ENCODE measurements at regions not wholly inside any gene's neighbourhood (a gene's known extent, or its start where the extent isn't known, plus 50 kb on each side); places are given as distances from the start of the nearest gene placed in this dataset.
"Not testable (repeated sequence)": the region's sequence is repeated elsewhere in the genome, so short reads cannot be mapped to it uniquely, and the experiment has no call there.

- DNase-seq (ENCODE audit: low read depth): no peak
These were observed 742.7 kb upstream of the SLC35B3 start for GRCh38 chr6:9178071-9178470.

GRCh38 chr6:9173229-9173628 is 737.9 kb upstream of the SLC35B3 start:
- no peak for DNase-seq (ENCODE audit: low read depth)

GRCh38 chr6:9172096-9172495 is 736.8 kb upstream of the SLC35B3 start:
- DNase-seq (ENCODE audit: low read depth): no peak

GRCh38 chr6:9168669-9169068 is 733.3 kb upstream of the SLC35B3 start:
- no peak for DNase-seq (ENCODE audit: low read depth)

GRCh38 chr6:9161731-9162130 is 726.4 kb upstream of the SLC35B3 start:
- no peak for DNase-seq (ENCODE audit: low read depth)

GRCh38 chr6:9159051-9159450 is 723.7 kb upstream of the SLC35B3 start:
- DNase-seq (ENCODE audit: low read depth): no peak

- no peak for DNase-seq (ENCODE audit: low read depth)
These were observed 720.5 kb upstream of the SLC35B3 start for GRCh38 chr6:9155836-9156235.

GRCh38 chr6:9143140-9143539 is 707.8 kb upstream of the SLC35B3 start:
- DNase-seq (ENCODE audit: low read depth): no peak

GRCh38 chr6:9140951-9141460 is 705.7 kb upstream of the SLC35B3 start:
- no peak for DNase-seq (ENCODE audit: low read depth)

GRCh38 chr6:9140172-9140571 is 704.8 kb upstream of the SLC35B3 start:
- no peak for DNase-seq (ENCODE audit: low read depth)

GRCh38 chr6:9139746-9140145 is 704.4 kb upstream of the SLC35B3 start:
- no peak for DNase-seq (ENCODE audit: low read depth)

GRCh38 chr6:9138936-9139335 is 703.6 kb upstream of the SLC35B3 start:
- no peak for DNase-seq (ENCODE audit: low read depth)

GRCh38 chr6:9136141-9136822 is 700.9 kb upstream of the SLC35B3 start:
- no peak for DNase-seq (ENCODE audit: low read depth)

- DNase-seq (ENCODE audit: low read depth): no peak
These were observed 696.3 kb upstream of the SLC35B3 start for GRCh38 chr6:9131616-9132015.

- DNase-seq (ENCODE audit: low read depth): no peak
These were observed 695.9 kb upstream of the SLC35B3 start for GRCh38 chr6:9131201-9131600.

- no peak for DNase-seq (ENCODE audit: low read depth)
These were observed 693.6 kb upstream of the SLC35B3 start for GRCh38 chr6:9128970-9129369.

- DNase-seq (ENCODE audit: low read depth): no peak
These were observed 691.7 kb upstream of the SLC35B3 start for GRCh38 chr6:9126878-9127560.

- DNase-seq (ENCODE audit: low read depth): not testable (repeated sequence)
These were observed 690.7 kb upstream of the SLC35B3 start for GRCh38 chr6:9126034-9126433.

GRCh38 chr6:9121549-9121948 is 686.2 kb upstream of the SLC35B3 start:
- DNase-seq (ENCODE audit: low read depth): no peak

- DNase-seq (ENCODE audit: low read depth): no peak
These were observed 680.7 kb upstream of the SLC35B3 start for GRCh38 chr6:9116026-9116425.

- DNase-seq (ENCODE audit: low read depth): no peak
These were observed 677.2 kb upstream of the SLC35B3 start for GRCh38 chr6:9112544-9112943.

- no peak for DNase-seq (ENCODE audit: low read depth)
These were observed 668.7 kb upstream of the SLC35B3 start for GRCh38 chr6:9103876-9104521.

GRCh38 chr6:9101920-9102319 is 666.6 kb upstream of the SLC35B3 start:
- DNase-seq (ENCODE audit: low read depth): no peak
